ENCODE measurements at regions not wholly inside any gene's neighbourhood (a gene's known extent, or its start where the extent isn't known, plus 50 kb on each side); places are given as distances from the start of the nearest gene placed in this dataset.

DNA sequence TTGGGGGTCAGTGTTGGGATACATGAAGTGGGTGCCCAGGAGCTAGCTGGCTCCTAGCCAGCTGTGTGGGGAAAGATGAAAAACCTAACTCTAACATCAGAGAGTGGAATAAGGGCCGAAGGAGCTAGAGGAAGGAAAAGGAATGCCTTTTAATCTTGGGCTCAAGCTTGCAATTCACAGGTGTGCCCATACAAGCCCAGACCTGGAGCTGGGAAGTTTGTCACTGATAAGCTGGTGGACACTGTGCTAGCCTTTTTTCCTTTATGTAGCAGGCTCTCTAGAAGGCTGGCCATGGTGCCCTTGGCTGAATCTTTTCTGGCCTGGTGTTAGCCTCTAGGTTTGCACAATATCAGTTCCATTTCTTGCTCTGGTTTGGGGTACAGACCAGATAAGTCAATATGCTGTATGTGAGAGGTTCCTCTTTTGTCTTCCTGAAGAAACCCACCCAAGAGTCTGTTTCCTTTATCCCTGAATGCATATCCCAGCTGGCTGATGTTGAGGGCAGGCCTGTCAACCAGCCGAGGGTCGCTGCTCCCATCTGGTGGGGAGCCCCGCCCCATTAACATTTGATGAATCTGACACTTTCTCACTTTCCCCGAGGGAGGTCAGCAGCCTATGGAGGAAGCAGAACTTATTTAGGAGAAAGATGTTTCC, 92.4 kb upstream of the CXCL14 start:
- DNase-seq (ENCODE audit: low read depth) (peak; percentile 74), FAIRE-seq (peak; percentile 91)
- TF ChIP-seq, protein P1, sequence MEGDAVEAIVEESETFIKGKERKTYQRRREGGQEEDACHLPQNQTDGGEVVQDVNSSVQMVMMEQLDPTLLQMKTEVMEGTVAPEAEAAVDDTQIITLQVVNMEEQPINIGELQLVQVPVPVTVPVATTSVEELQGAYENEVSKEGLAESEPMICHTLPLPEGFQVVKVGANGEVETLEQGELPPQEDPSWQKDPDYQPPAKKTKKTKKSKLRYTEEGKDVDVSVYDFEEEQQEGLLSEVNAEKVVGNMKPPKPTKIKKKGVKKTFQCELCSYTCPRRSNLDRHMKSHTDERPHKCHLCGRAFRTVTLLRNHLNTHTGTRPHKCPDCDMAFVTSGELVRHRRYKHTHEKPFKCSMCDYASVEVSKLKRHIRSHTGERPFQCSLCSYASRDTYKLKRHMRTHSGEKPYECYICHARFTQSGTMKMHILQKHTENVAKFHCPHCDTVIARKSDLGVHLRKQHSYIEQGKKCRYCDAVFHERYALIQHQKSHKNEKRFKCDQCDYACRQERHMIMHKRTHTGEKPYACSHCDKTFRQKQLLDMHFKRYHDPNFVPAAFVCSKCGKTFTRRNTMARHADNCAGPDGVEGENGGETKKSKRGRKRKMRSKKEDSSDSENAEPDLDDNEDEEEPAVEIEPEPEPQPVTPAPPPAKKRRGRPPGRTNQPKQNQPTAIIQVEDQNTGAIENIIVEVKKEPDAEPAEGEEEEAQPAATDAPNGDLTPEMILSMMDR (IDR thresholded peaks at IDR 0.05; ENCODE audit: insufficient read depth, low read length, severe bottlenecking), result no peak
- no peaks in the 10 kb centered on the region for H3K36me3 ChIP-seq (ENCODE audit: control insufficient read depth, insufficient read depth, low read length)
- H3K4me3 ChIP-seq (ENCODE audit: low read depth, low read length), result no peak overlapping the region
- H3K27me3 ChIP-seq (ENCODE audit: control insufficient read depth, insufficient read depth, low read length), result no peaks in the 10 kb centered on the region

DNA sequence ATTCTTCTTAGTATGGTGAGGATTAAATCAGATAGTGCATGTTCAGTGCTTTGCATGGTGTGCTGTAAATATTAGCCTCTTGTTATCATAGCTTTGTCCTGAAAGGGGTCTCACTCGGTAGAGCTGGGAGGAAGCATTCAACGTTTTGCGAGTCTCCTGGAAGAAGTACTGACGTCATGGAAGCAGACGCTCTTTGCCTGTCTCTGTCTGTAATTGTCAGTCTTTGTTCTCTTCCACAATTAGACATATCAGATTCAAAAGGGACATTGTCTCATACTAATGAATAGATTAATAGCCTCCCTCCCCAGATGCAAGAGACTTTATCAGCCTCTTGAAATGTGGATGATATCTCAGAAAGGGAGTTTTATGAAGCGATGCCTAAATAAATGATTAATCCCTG, 91.8 kb upstream of the CXCL14 start:
- Histone ChIP-seq H3K4me3 (ENCODE audit: low read depth, low read length) (no peak overlapping the region), H3K36me3 (ENCODE audit: control insufficient read depth, insufficient read depth, low read length) (no peaks in the 10 kb centered on the region), H3K27me3 (ENCODE audit: control insufficient read depth, insufficient read depth, low read length) (no peaks in the 10 kb centered on the region)
- TF ChIP-seq, protein P1 (IDR thresholded peaks at IDR 0.05; ENCODE audit: insufficient read depth, low read length, severe bottlenecking), result no peak
- FAIRE-seq (no peak), DNase-seq (ENCODE audit: low read depth) (no peak)

DNA sequence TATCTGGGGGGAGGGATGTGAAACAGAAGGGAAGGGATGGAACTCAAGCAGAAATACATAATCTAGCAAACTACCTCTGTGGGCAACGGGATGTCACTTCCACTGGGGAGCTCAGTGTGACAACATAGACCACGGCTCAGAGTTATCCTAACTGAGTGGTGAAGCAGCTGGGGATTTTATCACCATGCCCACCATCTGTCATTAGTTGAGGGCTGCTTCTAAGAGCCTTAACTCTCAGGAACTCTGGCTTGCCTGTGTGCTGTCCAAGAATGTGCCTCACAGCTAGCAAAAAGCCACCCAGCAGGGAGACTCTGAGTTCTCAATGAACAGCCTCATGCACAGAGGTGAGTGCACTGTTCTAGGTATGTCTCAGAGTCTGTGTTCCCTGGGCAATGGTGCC, 90.6 kb upstream of the CXCL14 start:
- no peak overlapping the region for H3K4me3 ChIP-seq (ENCODE audit: low read depth, low read length)
- no peaks in the 10 kb centered on the region for H3K36me3 ChIP-seq (ENCODE audit: control insufficient read depth, insufficient read depth, low read length)
- DNase-seq (ENCODE audit: low read depth) (no peak), FAIRE-seq (no peak)
- TF ChIP-seq, protein P1 (IDR thresholded peaks at IDR 0.05; ENCODE audit: insufficient read depth, low read length, severe bottlenecking), result no peak
- H3K27me3 ChIP-seq (ENCODE audit: control insufficient read depth, insufficient read depth, low read length), result no peaks in the 10 kb centered on the region

DNA sequence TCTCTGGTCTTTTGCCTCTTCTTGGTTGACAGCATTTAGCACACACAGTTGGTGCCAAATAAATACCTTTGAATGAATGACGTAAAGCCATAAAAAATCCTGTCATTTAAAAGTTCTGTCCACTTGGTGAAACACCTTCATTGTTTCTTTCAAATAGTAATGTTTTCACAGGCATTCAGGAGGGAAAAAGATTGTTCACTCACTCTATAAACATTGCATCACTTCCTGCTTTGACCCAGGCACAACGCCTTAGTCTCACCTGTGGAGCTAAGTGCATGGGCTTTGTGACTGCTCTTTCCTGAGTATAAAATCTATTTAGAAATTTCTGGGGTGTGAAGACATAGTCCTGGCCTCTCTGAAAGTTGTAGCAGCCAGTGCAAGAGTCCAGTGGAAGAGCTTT, 88.9 kb upstream of the CXCL14 start:
- Histone ChIP-seq H3K27me3 (ENCODE audit: control insufficient read depth, insufficient read depth, low read length) (no peaks in the 10 kb centered on the region), H3K4me3 (ENCODE audit: low read depth, low read length) (no peak overlapping the region), H3K36me3 (ENCODE audit: control insufficient read depth, insufficient read depth, low read length) (no peaks in the 10 kb centered on the region)
- TF ChIP-seq, protein P1 (IDR thresholded peaks at IDR 0.05; ENCODE audit: insufficient read depth, low read length, severe bottlenecking), result no peak
- FAIRE-seq (peak; percentile 83), DNase-seq (ENCODE audit: low read depth) (peak; percentile 86)

DNA sequence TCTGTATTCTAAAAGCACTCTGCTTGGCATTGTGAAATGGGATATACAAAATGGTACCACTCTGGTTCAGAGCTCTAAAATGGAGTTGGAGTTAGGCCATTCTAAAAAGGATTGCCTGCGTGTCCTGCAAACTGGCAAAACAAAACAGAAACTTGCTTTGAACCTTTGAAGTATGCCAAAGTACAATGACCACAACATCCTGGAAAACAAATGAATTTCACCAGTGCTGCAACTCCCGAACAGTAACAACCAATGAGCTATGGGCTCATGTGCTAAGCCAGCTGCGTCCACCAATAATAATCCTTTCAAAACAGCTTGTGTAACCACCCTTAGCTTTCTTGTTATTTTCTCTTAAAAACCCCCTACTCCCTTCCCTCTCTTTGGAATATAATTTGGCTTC, 88.4 kb upstream of the CXCL14 start:
- no peaks in the 10 kb centered on the region for H3K36me3 ChIP-seq (ENCODE audit: control insufficient read depth, insufficient read depth, low read length)
- FAIRE-seq, result peak; percentile 79
- no peaks in the 10 kb centered on the region for H3K27me3 ChIP-seq (ENCODE audit: control insufficient read depth, insufficient read depth, low read length)
- TF ChIP-seq, protein P1 (IDR thresholded peaks at IDR 0.05; ENCODE audit: insufficient read depth, low read length, severe bottlenecking), result no peak
- no peak for DNase-seq (ENCODE audit: low read depth)
- H3K4me3 ChIP-seq (ENCODE audit: low read depth, low read length), result no peak overlapping the region

DNA sequence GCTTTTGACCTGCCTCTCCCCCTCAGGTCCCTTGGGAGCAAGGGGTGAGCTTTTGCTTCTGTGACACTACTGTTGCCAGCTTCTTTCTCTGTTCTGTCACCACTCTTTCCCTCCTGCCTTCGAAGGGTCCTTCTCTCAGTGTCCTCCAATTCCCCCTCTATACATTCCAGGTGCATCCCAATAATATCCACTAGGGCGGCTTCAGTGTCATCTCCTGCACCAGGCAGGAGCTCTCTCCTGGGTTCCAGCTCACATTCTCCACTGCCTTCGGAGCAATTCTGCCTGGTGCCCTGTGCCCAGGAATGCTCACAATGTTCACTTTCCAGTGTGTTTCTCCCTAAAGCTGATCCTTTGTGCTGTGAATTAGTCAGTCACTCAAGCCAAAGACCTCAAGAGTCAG, 83.9 kb upstream of the CXCL14 start:
- Histone ChIP-seq H3K36me3 (ENCODE audit: control insufficient read depth, insufficient read depth, low read length) (no peaks in the 10 kb centered on the region), H3K27me3 (ENCODE audit: control insufficient read depth, insufficient read depth, low read length) (no peaks in the 10 kb centered on the region), H3K4me3 (ENCODE audit: low read depth, low read length) (no peak overlapping the region)
- TF ChIP-seq, protein P1 (IDR thresholded peaks at IDR 0.05; ENCODE audit: insufficient read depth, low read length, severe bottlenecking), result no peak
- DNase-seq (ENCODE audit: low read depth), result no peak
- FAIRE-seq, result no peak

Measured in bronchial epithelial cell (primary cell).